Effector memory CD4-positive, alpha-beta T cell (primary cell): ENCODE measurements at regions not wholly inside any gene's neighbourhood (a gene's known extent, or its start where the extent isn't known, plus 50 kb on each side); places are given as distances from the start of the nearest gene placed in this dataset.
"Not testable (repeated sequence)": the region's sequence is repeated elsewhere in the genome, so short reads cannot be mapped to it uniquely, and the experiment has no call there.

ENCODE experiments used
- DNase-seq, 3 donors: peaks; one replicate each; pipeline ENCODE4 v3.0.0-alpha.2; 2020
- H3K27ac ChIP-seq: 2 replicates; pipeline ENCODE4 v1.7.0; 2013; ENCODE audit warnings: mild to moderate bottlenecking, low read length, moderate library complexity; ENCODE audit not compliant: insufficient read depth, poor library complexity, severe bottlenecking
- H3K27me3 ChIP-seq: replicated peaks from 2 replicates; pipeline ENCODE4 v1.7.0; 2013; ENCODE audit warnings: mild to moderate bottlenecking, low read length; ENCODE audit not compliant: insufficient read depth, control insufficient read depth, poor library complexity, severe bottlenecking
- H3K36me3 ChIP-seq: 2 replicates; pipeline ENCODE4 v1.7.0; 2013; ENCODE audit warnings: mild to moderate bottlenecking, low read length, moderate library complexity; ENCODE audit not compliant: control insufficient read depth, insufficient read depth
- H3K4me1 ChIP-seq: 2 replicates; pipeline ENCODE4 v1.7.0; 2013; ENCODE audit warnings: low read length, mild to moderate bottlenecking; ENCODE audit not compliant: control insufficient read depth, insufficient read depth, poor library complexity, severe bottlenecking
- H3K4me3 ChIP-seq: 2 replicates; pipeline ENCODE4 v1.7.0; 2013; ENCODE audit warnings: low read length, low read depth, mild to moderate bottlenecking; ENCODE audit not compliant: insufficient read depth, poor library complexity, severe bottlenecking
- H3K9me3 ChIP-seq: 2 replicates; pipeline ENCODE4 v1.7.0; 2013; ENCODE audit warnings: mild to moderate bottlenecking, low read length, moderate library complexity; ENCODE audit not compliant: control insufficient read depth

GRCh38 chr9:42370172-42370571, 186.7 kb downstream of the SPATA31A6 start:
- not testable (repeated sequence) for DNase-seq, H3K4me1 ChIP-seq, H3K36me3 ChIP-seq, H3K27ac ChIP-seq, H3K4me3 ChIP-seq, H3K27me3 ChIP-seq, H3K9me3 ChIP-seq

GRCh38 chr9:42371417-42371816, 188.0 kb downstream of the SPATA31A6 start:
- H3K27ac ChIP-seq, H3K4me1 ChIP-seq, H3K27me3 ChIP-seq, H3K9me3 ChIP-seq, H3K4me3 ChIP-seq, DNase-seq, H3K36me3 ChIP-seq: not testable (repeated sequence)

GRCh38 chr9:42377530-42378417, 194.3 kb downstream of the SPATA31A6 start:
- H3K36me3 ChIP-seq, DNase-seq, H3K4me3 ChIP-seq, H3K27me3 ChIP-seq, H3K4me1 ChIP-seq, H3K9me3 ChIP-seq, H3K27ac ChIP-seq: not testable (repeated sequence)

- Histone ChIP-seq H3K27ac (no peak overlapping the region), H3K4me1 (no peaks in the 10 kb centered on the region), H3K4me3 (no peak overlapping the region), H3K27me3 (no peaks in the 10 kb centered on the region), H3K36me3 (no peaks in the 10 kb centered on the region), H3K9me3 (no peaks in the 10 kb centered on the region)
- no peak for DNase-seq
These were observed 195.0 kb downstream of the SPATA31A6 start for GRCh38 chr9:42378418-42378815.

GRCh38 chr9:42379602-42380001, 196.1 kb downstream of the SPATA31A6 start:
- H3K4me1 ChIP-seq, H3K36me3 ChIP-seq, H3K4me3 ChIP-seq, H3K27me3 ChIP-seq, DNase-seq, H3K27ac ChIP-seq, H3K9me3 ChIP-seq: not testable (repeated sequence)

GRCh38 chr9:42384585-42384984, 201.1 kb downstream of the SPATA31A6 start:
- H3K4me1 ChIP-seq, DNase-seq, H3K27ac ChIP-seq, H3K4me3 ChIP-seq, H3K36me3 ChIP-seq, H3K27me3 ChIP-seq, H3K9me3 ChIP-seq: not testable (repeated sequence)

- not testable (repeated sequence) for H3K4me3 ChIP-seq, H3K27me3 ChIP-seq, H3K9me3 ChIP-seq, H3K36me3 ChIP-seq, H3K4me1 ChIP-seq, DNase-seq, H3K27ac ChIP-seq
These were observed 202.2 kb downstream of the SPATA31A6 start for GRCh38 chr9:42385574-42386120.

GRCh38 chr9:42386477-42386876, 203.0 kb downstream of the SPATA31A6 start:
- H3K9me3 ChIP-seq, result no peaks in the 10 kb centered on the region

GRCh38 chr9:42388146-42388690, 204.8 kb downstream of the SPATA31A6 start:
- DNase-seq, result no peak
- Histone ChIP-seq H3K36me3 (no peaks in the 10 kb centered on the region), H3K4me1 (no peaks in the 10 kb centered on the region), H3K9me3 (no peaks in the 10 kb centered on the region), H3K4me3 (no peak overlapping the region), H3K27me3 (no peaks in the 10 kb centered on the region), H3K27ac (no peak overlapping the region)

More at GRCh38 chr9:42386477-42386876, 203.0 kb downstream of the SPATA31A6 start:
- DNase-seq, result no peak
- H3K27me3 ChIP-seq, result no peaks in the 10 kb centered on the region
- H3K36me3 ChIP-seq, result no peaks in the 10 kb centered on the region
- no peaks in the 10 kb centered on the region for H3K4me1 ChIP-seq
- H3K27ac ChIP-seq, result no peak overlapping the region
- no peak overlapping the region for H3K4me3 ChIP-seq

GRCh38 chr9:42388846-42389245, 205.4 kb downstream of the SPATA31A6 start:
- H3K27me3 ChIP-seq, result no peaks in the 10 kb centered on the region
- H3K27ac ChIP-seq, result no peak overlapping the region
- no peak for DNase-seq
- H3K4me1 ChIP-seq, result no peaks in the 10 kb centered on the region
- H3K9me3 ChIP-seq, result no peaks in the 10 kb centered on the region
- no peaks in the 10 kb centered on the region for H3K36me3 ChIP-seq
- no peak overlapping the region for H3K4me3 ChIP-seq
